ENCODE measurements at regions not wholly inside any gene's neighbourhood (a gene's known extent, or its start where the extent isn't known, plus 50 kb on each side); places are given as distances from the start of the nearest gene placed in this dataset.

- H3K27ac ChIP-seq (ENCODE audit: insufficient read length, low read depth, low read length) = no peak overlapping the region
- DNase-seq = no peak
- H2BK120ac ChIP-seq (ENCODE audit: low read depth, low read length, poor library complexity, severe bottlenecking) = no peak overlapping the region
Observed at GRCh38 chr11:130698174-130698573, 218.1 kb downstream of the SNX19 start.

More at GRCh38 chr11:130698174-130698573, 218.1 kb downstream of the SNX19 start:
- Histone ChIP-seq H2BK15ac (ENCODE audit: low read depth, low read length) (no peak overlapping the region), H2BK20ac (ENCODE audit: low read depth, low read length, poor library complexity, severe bottlenecking) (no peak overlapping the region), H3K4me1 (ENCODE audit: insufficient read depth, low read length) (no peaks in the 10 kb centered on the region), H4K91ac (ENCODE audit: insufficient read length, low read depth, low read length) (no peak overlapping the region), H2AK5ac (ENCODE audit: insufficient read length, low read length) (no peak overlapping the region), H2BK5ac (ENCODE audit: insufficient read length, low read length) (no peak overlapping the region), H4K8ac (replicated peaks; ENCODE audit: insufficient read length, low read depth, low read length) (no peak overlapping the region), H3K23me2 (ENCODE audit: insufficient read length, low read depth, low read length, poor library complexity, severe bottlenecking) (no peaks in the 10 kb centered on the region), H3K79me1 (ENCODE audit: insufficient read depth, low read depth, low read length, poor library complexity, severe bottlenecking) (no peaks in the 10 kb centered on the region), H3T11ph (ENCODE audit: low read length) (no peak overlapping the region), H2BK12ac (ENCODE audit: insufficient read length, low read depth, low read length) (no peak overlapping the region), H2AFZ (ENCODE audit: low read length) (no peak overlapping the region), H4K20me1 (ENCODE audit: control insufficient read depth, insufficient read depth, insufficient read length) (no peaks in the 10 kb centered on the region), H3K4ac (ENCODE audit: low read depth, low read length) (no peak overlapping the region), H3K4me2 (ENCODE audit: insufficient read depth, insufficient read length, low read length) (no peak overlapping the region), H3K79me2 (ENCODE audit: insufficient read depth, low read length) (no peaks in the 10 kb centered on the region), H3K9me3 (ENCODE audit: control insufficient read depth, low read depth, low read length) (no peaks in the 10 kb centered on the region), H3K14ac (ENCODE audit: insufficient read depth, low read length) (no peak overlapping the region; the same call in 1 of the 2 replicates), H3K56ac (ENCODE audit: insufficient read length, low read depth, low read length) (no peak overlapping the region), H3K23ac (ENCODE audit: insufficient read length, low read depth, low read length) (no peak overlapping the region), H3K18ac (ENCODE audit: insufficient read length, low read depth, low read length) (no peak overlapping the region), H3K27me3 (ENCODE audit: insufficient read depth, low read length) (no peaks in the 10 kb centered on the region), H3K9ac (ENCODE audit: extremely low read depth, insufficient read length, low read length) (no peak overlapping the region), H4K5ac (ENCODE audit: insufficient read length, low read depth, low read length) (no peak overlapping the region)
- no peak for TF ChIP-seq CTCF (conservative IDR thresholded peaks at IDR 0.05)
- peaks cover 0 to 2% (median 0%) of the 10 kb centered on the region in 3 experiments; a peak in 1 of 7 replicates for H3K36me3 Mint-ChIP-seq (ENCODE audit: insufficient read depth in 1 of 3, low read depth in 3 of 3)
- H3K27ac Mint-ChIP-seq = no peak overlapping the region
- peaks cover 2% of the 10 kb centered on the region; the same call in 1 of the 2 replicates for H3K27me3 Mint-ChIP-seq (ENCODE audit: low read depth)
- H3K9me3 Mint-ChIP-seq = no peaks in the 10 kb centered on the region; a peak in 1 of 5 replicates
- no peak overlapping the region for H3K4me3 Mint-ChIP-seq
- H3K4me1 Mint-ChIP-seq = peaks cover 0 to 2% of the 10 kb centered on the region in 2 experiments; a peak in 1 of 4 replicates
- no CpG with 5 or more reads among the region's 10 CpGs for WGBS (ENCODE audit: extremely low coverage, insufficient read length, low lambda C conversion rate)

All from H9 (cell line).